ENCODE measurements at regions not wholly inside any gene's neighbourhood (a gene's known extent, or its start where the extent isn't known, plus 50 kb on each side); places are given as distances from the start of the nearest gene placed in this dataset.

- Mint-ChIP-seq H3K9me3 (ENCODE audit: low read depth) (no peaks in the 10 kb centered on the region), H3K4me1 (ENCODE audit: low read depth) (peaks cover 23% of the 10 kb centered on the region), H3K27me3 (no peaks in the 10 kb centered on the region), H3K27ac (no peak overlapping the region), H3K36me3 (ENCODE audit: insufficient read depth) (no peaks in the 10 kb centered on the region), H3K4me3 (ENCODE audit: low read depth) (no peak overlapping the region)
- TF ChIP-seq CTCF (IDR thresholded peaks at IDR 0.05; ENCODE audit: unreplicated experiment) = no peak
- DNase-seq (ENCODE audit: low spot score, unreplicated experiment) = no peak
Measured at GRCh38 chr1:81439046-81439823, 361.5 kb upstream of the ADGRL2 start.

DNA sequence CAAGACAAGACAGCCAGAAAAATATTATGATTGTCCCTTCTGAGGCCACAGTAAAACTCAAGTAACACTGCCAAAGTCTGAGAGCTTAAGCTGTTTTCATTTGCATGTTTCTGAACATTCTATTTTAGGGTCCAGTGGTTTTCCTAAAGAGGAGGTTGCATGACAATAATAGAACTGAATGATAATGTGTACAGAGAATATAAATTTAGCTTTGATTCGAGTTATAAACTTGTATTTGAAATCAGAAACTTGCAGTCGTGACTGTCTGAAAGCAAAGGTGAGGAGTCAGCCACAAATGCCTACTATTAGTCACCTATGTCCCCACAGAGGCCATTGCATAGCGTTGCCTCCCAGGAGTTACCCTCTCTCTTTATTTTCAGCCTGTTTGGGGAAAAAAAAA, 363.1 kb upstream of the ADGRL2 start:
- no peak for TF ChIP-seq CTCF (IDR thresholded peaks at IDR 0.05; ENCODE audit: unreplicated experiment)
- H3K9me3 Mint-ChIP-seq (ENCODE audit: low read depth) = no peaks in the 10 kb centered on the region
- H3K36me3 Mint-ChIP-seq (ENCODE audit: insufficient read depth) = no peaks in the 10 kb centered on the region
- peak overlapping the region; percentile 38 for H3K27ac Mint-ChIP-seq
- peaks cover 23% of the 10 kb centered on the region for H3K4me1 Mint-ChIP-seq (ENCODE audit: low read depth)
- no peak for DNase-seq (ENCODE audit: low spot score, unreplicated experiment)
- no peaks in the 10 kb centered on the region for H3K27me3 Mint-ChIP-seq
- no peak overlapping the region for H3K4me3 Mint-ChIP-seq (ENCODE audit: low read depth)

DNA sequence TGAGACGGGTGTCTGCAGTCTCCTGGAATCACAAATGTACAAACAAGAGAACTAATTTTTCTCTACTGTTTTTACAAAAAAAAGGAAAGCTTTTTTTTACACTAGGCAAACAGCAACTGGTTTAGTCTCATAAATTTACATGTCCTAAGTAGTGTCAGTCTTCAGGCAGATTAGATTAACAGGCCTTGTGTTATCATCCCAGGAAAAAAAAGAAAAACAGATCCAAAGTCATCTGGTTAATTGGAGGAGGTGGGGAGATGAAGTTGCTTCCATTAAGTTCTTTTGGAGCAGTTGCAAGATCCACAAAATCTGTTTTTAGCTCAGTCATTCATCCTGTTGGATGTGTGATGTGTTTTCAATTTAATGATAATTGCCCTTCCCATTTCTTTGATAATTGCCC, 363.5 kb upstream of the ADGRL2 start:
- H3K4me3 Mint-ChIP-seq (ENCODE audit: low read depth) = no peak overlapping the region
- DNase-seq (ENCODE audit: low spot score, unreplicated experiment) = no peak
- peak overlapping the region; percentile 38 for H3K27ac Mint-ChIP-seq
- H3K27me3 Mint-ChIP-seq = no peaks in the 10 kb centered on the region
- no peaks in the 10 kb centered on the region for H3K9me3 Mint-ChIP-seq (ENCODE audit: low read depth)
- no peak for TF ChIP-seq CTCF (IDR thresholded peaks at IDR 0.05; ENCODE audit: unreplicated experiment)
- no peaks in the 10 kb centered on the region for H3K36me3 Mint-ChIP-seq (ENCODE audit: insufficient read depth)
- peaks cover 24% of the 10 kb centered on the region for H3K4me1 Mint-ChIP-seq (ENCODE audit: low read depth)

GRCh38 chr1:81435175-81435574, 365.6 kb upstream of the ADGRL2 start:
- TF ChIP-seq CTCF (IDR thresholded peaks at IDR 0.05; ENCODE audit: unreplicated experiment) = no peak
- Mint-ChIP-seq H3K27ac (no peak overlapping the region), H3K4me1 (ENCODE audit: low read depth) (peaks cover 30% of the 10 kb centered on the region), H3K4me3 (ENCODE audit: low read depth) (no peak overlapping the region), H3K36me3 (ENCODE audit: insufficient read depth) (no peaks in the 10 kb centered on the region), H3K27me3 (no peaks in the 10 kb centered on the region), H3K9me3 (ENCODE audit: low read depth) (no peaks in the 10 kb centered on the region)
- no peak for DNase-seq (ENCODE audit: low spot score, unreplicated experiment)

GRCh38 chr1:81433676-81434075, 367.1 kb upstream of the ADGRL2 start:
- DNase-seq (ENCODE audit: low spot score, unreplicated experiment) = no peak
- TF ChIP-seq CTCF (IDR thresholded peaks at IDR 0.05; ENCODE audit: unreplicated experiment) = no peak
- H3K27ac Mint-ChIP-seq = no peak overlapping the region
- H3K4me1 Mint-ChIP-seq (ENCODE audit: low read depth) = peaks cover 39% of the 10 kb centered on the region
- H3K9me3 Mint-ChIP-seq (ENCODE audit: low read depth) = no peaks in the 10 kb centered on the region
- H3K27me3 Mint-ChIP-seq = no peaks in the 10 kb centered on the region
- no peaks in the 10 kb centered on the region for H3K36me3 Mint-ChIP-seq (ENCODE audit: insufficient read depth)
- no peak overlapping the region for H3K4me3 Mint-ChIP-seq (ENCODE audit: low read depth)
